WI38 (cell line): ENCODE measurements at regions not wholly inside any gene's neighbourhood (a gene's known extent, or its start where the extent isn't known, plus 50 kb on each side); places are given as distances from the start of the nearest gene placed in this dataset.

Experiments used
- H3K4me3 ChIP-seq: 2 replicates; pipeline ENCODE4 v1.5.1; 2011; ENCODE audit warnings: low read depth, mild to moderate bottlenecking, control low read depth, low read length
- TF ChIP-seq, protein P1 (sequence below): IDR thresholded peaks from 2 replicates; pipeline ENCODE4 v1.5.1; 2012; ENCODE audit warnings: low read depth, mild to moderate bottlenecking, control low read depth, low read length

GRCh38 chr7:84509522-84509921 lies 314.9 kb upstream of the SEMA3A start:
- no peak overlapping the region for H3K4me3 ChIP-seq

DNA sequence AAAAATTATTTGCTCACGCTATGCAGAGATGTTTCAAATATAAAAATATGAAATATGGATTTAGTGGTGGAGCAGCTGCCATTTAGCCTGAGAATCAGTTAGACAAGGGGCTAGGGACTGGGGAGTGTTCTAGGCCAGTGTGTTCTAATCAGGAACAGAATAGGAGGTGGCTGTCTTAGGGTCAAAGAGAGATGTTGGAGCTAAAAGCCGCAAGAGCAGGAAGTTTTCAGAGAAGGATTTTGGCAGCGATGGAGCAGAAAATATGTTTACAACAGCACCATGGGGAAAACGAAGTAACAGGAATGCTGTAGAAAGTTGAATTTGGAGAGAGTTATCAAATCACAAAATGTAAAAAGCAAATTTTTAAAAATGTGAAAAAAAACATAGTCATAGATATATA lies 314.0 kb upstream of the SEMA3A start:
- H3K4me3 ChIP-seq = no peak overlapping the region
- TF ChIP-seq, protein P1, sequence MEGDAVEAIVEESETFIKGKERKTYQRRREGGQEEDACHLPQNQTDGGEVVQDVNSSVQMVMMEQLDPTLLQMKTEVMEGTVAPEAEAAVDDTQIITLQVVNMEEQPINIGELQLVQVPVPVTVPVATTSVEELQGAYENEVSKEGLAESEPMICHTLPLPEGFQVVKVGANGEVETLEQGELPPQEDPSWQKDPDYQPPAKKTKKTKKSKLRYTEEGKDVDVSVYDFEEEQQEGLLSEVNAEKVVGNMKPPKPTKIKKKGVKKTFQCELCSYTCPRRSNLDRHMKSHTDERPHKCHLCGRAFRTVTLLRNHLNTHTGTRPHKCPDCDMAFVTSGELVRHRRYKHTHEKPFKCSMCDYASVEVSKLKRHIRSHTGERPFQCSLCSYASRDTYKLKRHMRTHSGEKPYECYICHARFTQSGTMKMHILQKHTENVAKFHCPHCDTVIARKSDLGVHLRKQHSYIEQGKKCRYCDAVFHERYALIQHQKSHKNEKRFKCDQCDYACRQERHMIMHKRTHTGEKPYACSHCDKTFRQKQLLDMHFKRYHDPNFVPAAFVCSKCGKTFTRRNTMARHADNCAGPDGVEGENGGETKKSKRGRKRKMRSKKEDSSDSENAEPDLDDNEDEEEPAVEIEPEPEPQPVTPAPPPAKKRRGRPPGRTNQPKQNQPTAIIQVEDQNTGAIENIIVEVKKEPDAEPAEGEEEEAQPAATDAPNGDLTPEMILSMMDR = no peak

More at GRCh38 chr7:84509522-84509921, 314.9 kb upstream of the SEMA3A start:
- TF ChIP-seq, protein P1 = no peak

- H3K4me3 ChIP-seq = no peak overlapping the region
- TF ChIP-seq, protein P1 = no peak
These were observed 312.9 kb upstream of the SEMA3A start for GRCh38 chr7:84507529-84507928.

DNA sequence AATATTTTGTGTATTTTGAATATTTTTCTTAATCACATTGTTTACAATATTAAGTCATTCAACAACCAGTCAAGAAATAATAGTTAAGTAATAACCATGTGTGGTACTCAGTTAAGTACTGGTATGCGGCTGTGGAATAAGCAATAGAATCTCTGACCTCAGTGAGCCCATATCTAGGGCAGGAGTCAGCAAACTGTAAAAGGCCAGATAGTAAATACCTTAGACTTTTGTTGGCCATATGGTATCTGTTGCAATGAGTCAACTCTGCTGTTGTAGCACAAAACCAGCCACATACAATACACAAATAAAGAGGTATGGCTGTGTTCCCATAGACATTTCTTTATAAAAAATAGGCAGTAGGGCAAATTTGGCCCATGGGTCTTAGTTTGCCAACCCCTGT lies 311.6 kb upstream of the SEMA3A start:
- TF ChIP-seq, protein P1 = no peak
- no peak overlapping the region for H3K4me3 ChIP-seq

DNA sequence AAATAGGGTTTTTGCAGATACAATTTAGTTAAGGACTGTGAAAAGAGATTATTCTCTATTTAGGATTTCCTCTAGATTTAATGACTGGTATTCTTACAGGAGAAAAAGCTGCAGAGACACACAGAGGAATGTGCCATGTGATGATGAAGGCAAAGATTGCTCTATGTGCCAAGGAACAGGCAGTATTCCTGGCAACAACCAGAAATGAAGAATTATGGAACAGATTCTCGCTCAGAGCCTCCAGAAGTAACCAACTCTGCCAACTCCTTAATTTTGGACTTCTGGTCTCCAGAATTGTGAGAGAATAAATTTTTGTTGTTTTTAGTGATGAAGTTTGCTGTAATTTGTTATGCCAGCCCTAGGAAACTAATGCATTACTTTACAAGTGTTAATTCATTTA lies 307.6 kb upstream of the SEMA3A start:
- TF ChIP-seq, protein P1 = no peak
- no peak overlapping the region for H3K4me3 ChIP-seq

DNA sequence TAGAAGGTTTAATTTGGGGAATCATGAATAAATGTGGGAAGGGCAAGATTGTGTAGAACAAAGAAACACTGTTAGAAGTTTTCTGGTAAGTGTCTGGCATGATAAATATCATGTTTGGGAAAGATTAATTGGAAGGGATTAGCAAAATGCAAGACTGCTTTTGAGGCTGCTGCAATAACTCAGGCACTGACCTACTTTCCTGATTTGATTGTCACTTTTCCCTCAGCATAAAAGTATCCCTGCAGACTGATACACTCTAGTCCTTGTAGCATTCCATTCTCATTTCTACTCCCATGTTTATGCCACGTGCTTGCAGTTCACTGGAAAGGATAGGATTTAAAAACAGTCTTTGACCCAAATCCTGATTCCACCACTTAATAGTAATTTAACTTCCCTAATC lies 303.3 kb upstream of the SEMA3A start:
- TF ChIP-seq, protein P1 = no peak
- H3K4me3 ChIP-seq = no peak overlapping the region

DNA sequence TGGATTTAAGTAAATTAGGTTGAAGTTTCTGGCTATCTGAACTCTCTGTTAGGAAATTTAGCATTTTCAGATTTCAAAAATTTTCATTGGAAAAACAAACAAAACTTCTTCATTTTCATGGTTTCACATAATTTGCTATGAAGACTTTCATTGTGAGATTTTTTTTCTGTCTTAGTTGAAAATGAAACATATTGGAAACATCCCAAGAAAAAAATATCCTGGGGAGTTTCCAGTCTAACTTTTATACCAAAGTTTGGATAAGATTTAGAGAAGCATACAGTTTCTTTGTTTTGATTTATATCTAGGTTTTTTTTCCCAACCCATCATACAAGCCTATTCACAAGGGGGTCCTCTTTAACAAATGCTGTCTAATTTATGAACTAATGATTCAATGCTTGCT lies 300.5 kb upstream of the SEMA3A start:
- H3K4me3 ChIP-seq = no peak overlapping the region
- TF ChIP-seq, protein P1 = no peak
